Testis (tissue), 2 donors: ENCODE measurements at regions not wholly inside any gene's neighbourhood (a gene's known extent, or its start where the extent isn't known, plus 50 kb on each side); places are given as distances from the start of the nearest gene placed in this dataset.

Source experiments
- CTCF ChIP-seq, 3 experiments: fragments of 450-650 bp in 2 of 3; fragments of 200-600 bp in 1 of 3; sonication (generic) in 1 of 3; IDR thresholded peaks; one replicate each; pipeline ENCODE4 v1.5.1; 2016 to 2019; ENCODE audit warnings: antibody characterized with exemption in 3 of 3, mild to moderate bottlenecking in 2 of 3, moderate library complexity in 1 of 3
- POLR2A ChIP-seq: fragments of 450-650 bp; IDR thresholded peaks from one replicate; pipeline ENCODE4 v1.6.1; 2017; ENCODE audit warnings: antibody characterized with exemption, mild to moderate bottlenecking, moderate library complexity

GRCh38 chr9:14029806-14030374, 284.1 kb downstream of the NFIB start:
- no peak for TF ChIP-seq CTCF (IDR thresholded peaks at IDR 0.05)
- TF ChIP-seq POLR2A, result no peak
